ENCODE measurements at regions not wholly inside any gene's neighbourhood (a gene's known extent, or its start where the extent isn't known, plus 50 kb on each side); places are given as distances from the start of the nearest gene placed in this dataset.
A peak's percentile ranks its signal among the peaks of the same experiment; 100 is the strongest.

GRCh38 chr6:88238065-88238464, 71.9 kb upstream of the CNR1 start:
- DNase-seq (ENCODE audit: low spot score), result peak; percentile 5

GRCh38 chr6:88236612-88237360, 70.6 kb upstream of the CNR1 start:
- no peak for DNase-seq (ENCODE audit: low spot score)

GRCh38 chr6:88232753-88233152, 66.6 kb upstream of the CNR1 start:
- no peak for DNase-seq (ENCODE audit: low spot score)

DNA sequence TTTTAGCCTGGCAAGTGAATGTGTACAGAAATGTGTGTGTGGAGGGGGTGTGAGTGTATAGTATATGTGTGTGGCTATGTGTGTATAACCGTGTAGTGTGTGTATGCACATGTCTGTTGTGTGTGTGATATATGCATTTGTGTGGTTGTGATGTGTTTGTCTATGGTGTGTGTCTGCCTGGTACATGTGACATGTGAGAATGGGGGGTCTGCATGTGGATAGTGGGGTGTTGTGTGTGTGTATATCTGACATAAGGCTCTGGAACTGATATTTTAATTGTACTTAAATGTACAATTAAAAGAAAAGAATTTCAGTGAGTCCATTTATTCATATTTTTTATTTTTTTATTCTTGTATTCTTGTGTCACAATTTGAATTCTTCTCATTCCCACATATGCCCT, 57.2 kb upstream of the CNR1 start:
- no peak for DNase-seq (ENCODE audit: low spot score)

DNA sequence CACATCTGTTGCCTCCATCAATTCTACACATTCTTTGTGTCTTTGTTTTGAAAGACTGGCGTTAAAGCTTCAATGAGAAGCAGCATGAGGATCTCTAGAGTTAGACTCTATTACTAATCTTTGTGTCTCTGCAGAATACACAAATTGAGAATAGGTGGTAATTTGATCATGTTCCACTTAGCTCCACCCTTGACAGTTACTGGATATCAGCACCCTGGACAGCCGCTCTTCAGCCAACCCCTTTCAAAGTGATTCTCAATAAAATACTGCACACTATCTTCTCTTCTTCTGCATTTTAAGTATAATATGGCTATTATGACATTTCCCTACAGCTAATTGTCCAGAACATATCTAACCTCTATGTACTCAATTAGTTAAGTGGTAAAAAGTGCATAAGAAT, 54.3 kb upstream of the CNR1 start:
- DNase-seq (ENCODE audit: low spot score), result no peak

- DNase-seq (ENCODE audit: low spot score), result no peak
Measured at GRCh38 chr6:88216182-88216581, 50.0 kb upstream of the CNR1 start.
